Ecto neural progenitor cell (in vitro differentiated cells): ENCODE measurements at regions not wholly inside any gene's neighbourhood (a gene's known extent, or its start where the extent isn't known, plus 50 kb on each side); places are given as distances from the start of the nearest gene placed in this dataset.

ENCODE experiments used
- DNase-seq: peaks from one replicate; pipeline ENCODE4 v3.0.0-alpha.2; 2018; ENCODE audit warnings: low spot score

- DNase-seq, result no peak
Measured at GRCh38 chr2:217525076-217525475, 477.7 kb downstream of the TNS1 start.

GRCh38 chr2:217523286-217523685 lies 479.5 kb downstream of the TNS1 start:
- no peak for DNase-seq

DNA sequence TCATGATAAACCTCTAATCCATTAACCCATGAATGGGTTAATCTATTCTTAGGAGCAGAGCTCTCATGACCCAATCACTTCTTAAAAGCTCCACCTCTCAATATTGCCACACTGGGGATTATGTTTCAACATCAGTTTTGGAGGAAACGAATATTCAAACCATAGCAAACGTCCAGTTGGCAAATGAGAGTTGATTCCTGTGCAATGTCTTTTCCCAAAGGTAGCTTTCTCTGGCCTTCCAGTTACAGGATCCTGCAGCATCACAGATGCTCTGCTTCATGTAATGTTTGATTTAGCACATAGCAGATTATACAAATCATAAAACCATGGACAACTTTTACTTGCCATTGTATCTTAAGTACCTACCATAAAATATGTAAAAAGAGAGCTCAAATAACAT lies 481.0 kb downstream of the TNS1 start:
- DNase-seq, result no peak

- no peak for DNase-seq
Measured at GRCh38 chr2:217520356-217521010, 482.3 kb downstream of the TNS1 start.

- DNase-seq, result no peak
Measured at GRCh38 chr2:217517402-217517801, 485.4 kb downstream of the TNS1 start.

- no peak for DNase-seq
Measured at GRCh38 chr2:217515615-217516309, 487.0 kb downstream of the TNS1 start.

GRCh38 chr2:217513258-217513657 lies 489.5 kb downstream of the TNS1 start:
- no peak for DNase-seq

- DNase-seq, result no peak
Measured at GRCh38 chr2:217512728-217513127, 490.1 kb downstream of the TNS1 start.

GRCh38 chr2:217512259-217512658 lies 490.5 kb downstream of the TNS1 start:
- DNase-seq, result no peak

- DNase-seq, result no peak
Measured at GRCh38 chr2:217511850-217512249, 490.9 kb downstream of the TNS1 start.

- DNase-seq, result peak; percentile 70
Measured at GRCh38 chr2:217510771-217511291, 492.0 kb downstream of the TNS1 start.

DNA sequence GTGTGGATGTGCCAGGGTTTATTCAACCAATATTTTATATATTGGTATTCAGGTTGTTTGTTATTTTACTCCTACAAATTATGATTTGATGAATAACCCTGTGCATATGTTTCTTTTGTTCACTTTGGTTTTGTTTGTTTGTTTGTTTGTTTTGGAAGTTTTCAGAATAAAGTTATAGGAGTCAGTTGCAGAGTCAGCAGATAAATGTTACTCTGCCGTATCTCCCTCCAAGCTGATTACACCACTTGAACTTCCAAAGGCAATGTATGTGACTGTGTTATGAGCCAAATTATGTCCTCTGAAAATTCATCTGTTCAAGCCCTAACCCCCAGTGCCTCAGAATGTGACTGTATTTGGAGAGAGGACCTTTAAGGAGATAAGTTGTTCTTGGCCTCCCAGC lies 497.5 kb downstream of the TNS1 start:
- no peak for DNase-seq

- no peak for DNase-seq
Measured at GRCh38 chr2:217501887-217502286, 500.9 kb downstream of the TNS1 start.

GRCh38 chr2:217497843-217498377 lies 504.9 kb downstream of the TNS1 start:
- no peak for DNase-seq

DNA sequence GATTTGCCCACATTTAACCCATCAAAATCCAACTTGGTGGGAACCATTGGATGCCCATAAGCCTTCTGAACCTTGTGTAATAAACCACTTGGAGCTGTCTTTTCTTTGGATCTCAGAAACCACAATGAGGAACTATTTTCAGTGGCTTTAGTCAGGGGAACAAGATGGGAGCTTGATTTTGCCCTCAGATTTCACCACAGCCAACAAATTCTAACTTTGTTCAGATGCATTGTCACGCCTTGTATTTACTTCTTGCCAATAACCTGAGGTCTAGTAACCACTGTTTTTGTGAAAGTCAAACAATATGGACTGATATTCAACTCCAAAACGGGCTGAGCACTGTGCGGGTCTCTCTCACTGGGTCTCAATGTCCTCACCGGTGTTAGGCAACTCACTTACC lies 508.2 kb downstream of the TNS1 start:
- no peak for DNase-seq

- DNase-seq, result no peak
Measured at GRCh38 chr2:217491271-217491670, 511.5 kb downstream of the TNS1 start.

DNA sequence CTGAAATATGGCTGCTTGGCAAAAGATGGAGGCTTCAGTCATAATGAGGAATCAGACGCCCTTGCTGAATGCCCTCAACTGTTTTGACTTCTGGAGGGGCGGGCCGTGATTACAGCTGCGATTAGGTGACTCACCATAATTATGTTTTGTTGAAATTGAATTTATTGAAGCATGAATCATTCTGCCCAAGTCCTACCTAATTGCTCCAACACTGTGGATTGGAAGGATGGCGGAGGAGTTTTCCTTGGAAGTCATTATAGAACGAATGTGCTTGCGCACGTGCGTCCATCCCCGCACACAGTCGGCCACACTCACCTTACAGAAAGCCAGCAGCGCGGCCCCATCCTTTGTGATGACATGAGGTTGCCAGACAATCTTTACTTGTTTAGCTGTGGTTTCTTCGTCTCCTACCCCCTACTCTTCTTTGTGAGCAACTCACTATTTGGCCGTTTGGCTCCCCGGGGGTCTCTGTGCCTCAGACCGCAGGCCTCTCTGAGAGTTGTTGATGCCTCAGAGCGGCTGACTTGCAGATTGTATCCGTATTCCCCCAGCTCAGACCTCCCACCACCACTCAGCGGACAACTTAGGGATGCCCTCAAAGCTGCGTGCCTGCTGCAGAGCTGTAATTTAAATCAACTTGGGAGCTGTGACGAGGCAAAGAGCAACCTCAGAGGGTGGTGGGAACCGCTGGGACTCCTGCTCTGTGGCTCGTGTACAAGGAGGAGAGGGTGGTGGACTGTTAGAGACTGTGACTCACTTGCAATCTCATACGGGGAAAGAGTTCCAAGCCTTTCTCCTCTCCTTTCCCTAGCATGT lies 513.4 kb downstream of the TNS1 start:
- DNase-seq, result no peak

DNA sequence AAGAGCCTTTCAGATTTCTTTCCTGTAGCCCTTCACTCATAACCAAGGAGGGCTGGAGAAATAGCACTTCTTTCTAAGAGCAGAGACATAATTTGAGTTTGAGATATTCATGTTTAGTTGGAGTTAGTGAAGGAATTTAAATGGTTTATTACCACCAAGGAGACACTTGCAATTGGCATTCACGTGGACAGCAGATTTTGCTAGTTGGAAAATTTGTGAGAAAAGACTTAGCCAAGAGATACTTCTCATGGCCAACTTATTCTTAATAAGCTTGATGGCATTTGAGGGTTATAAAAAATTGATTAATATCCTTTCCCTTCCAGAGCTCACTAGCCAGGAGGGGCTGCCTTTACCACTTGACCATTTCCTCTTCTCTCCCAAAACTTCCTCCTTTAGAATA lies 518.7 kb downstream of the TNS1 start:
- no peak for DNase-seq

GRCh38 chr2:217482056-217482710 lies 520.6 kb downstream of the TNS1 start:
- no peak for DNase-seq

DNA sequence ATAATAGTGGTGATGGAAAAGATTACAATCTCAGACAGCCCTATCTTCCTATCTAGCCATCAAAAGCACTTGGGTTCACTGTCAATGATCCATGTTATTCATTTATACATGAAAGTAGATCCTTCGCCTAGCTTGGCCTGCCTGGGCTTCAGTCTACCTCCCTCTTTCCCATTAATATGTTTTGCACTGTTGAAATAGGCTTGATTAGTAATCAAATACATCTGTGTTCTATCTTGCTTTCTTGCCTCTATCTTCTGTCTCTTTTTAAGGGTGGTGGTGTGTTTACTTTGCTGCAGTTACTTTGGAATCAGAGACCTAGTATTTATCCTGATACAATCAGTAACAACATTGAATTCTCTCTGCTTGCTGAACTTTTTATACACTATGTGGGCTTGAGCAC lies 521.2 kb downstream of the TNS1 start:
- DNase-seq, result no peak

DNA sequence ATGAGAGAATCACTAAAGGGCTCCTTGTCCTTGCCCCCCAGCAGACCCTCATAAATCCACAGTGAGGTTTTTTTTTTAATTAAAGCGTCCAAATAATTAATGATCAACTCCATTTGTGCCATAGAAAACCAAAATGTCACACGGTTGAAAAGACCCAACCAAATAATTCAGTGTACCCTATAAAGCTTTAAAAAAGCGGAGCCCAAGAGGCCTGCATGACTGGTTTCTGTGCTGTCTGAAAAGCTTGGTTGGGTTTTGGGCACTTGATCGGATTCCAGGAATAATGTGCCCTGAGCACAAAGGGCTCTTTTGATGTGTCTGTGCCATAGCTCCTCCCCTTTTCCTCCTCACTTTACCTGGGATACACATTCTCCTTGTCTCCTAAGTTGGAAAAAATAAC lies 523.2 kb downstream of the TNS1 start:
- DNase-seq, result no peak

- no peak for DNase-seq
Measured at GRCh38 chr2:217478831-217479455, 523.9 kb downstream of the TNS1 start.
